Ovary (tissue), 3 donors: ENCODE measurements at regions not wholly inside any gene's neighbourhood (a gene's known extent, or its start where the extent isn't known, plus 50 kb on each side); places are given as distances from the start of the nearest gene placed in this dataset.

Source experiments
- EP300 ChIP-seq: sonication (generic); formaldehyde crosslinking; IDR thresholded peaks from one replicate; pipeline ENCODE4 v1.6.1; 2017; ENCODE audit warnings: antibody characterized with exemption
- POLR2A ChIP-seq: fragments of 450-650 bp; IDR thresholded peaks from one replicate; pipeline ENCODE4 v1.6.1; 2017; ENCODE audit warnings: antibody characterized with exemption, mild to moderate bottlenecking, moderate library complexity
- TF ChIP-seq, protein P1 (sequence below), 3 donors: fragments of 450-650 bp in 2 of 3; fragments of 200-600 bp in 1 of 3; IDR thresholded peaks; one replicate each; pipeline versions ENCODE4 v1.5.1 to v1.8.0; 2016 to 2022; ENCODE audit warnings: antibody characterized with exemption in 3 of 3, mild to moderate bottlenecking in 1 of 3
- donor health status: DM: no; HTN: no; CAD: no.

DNA sequence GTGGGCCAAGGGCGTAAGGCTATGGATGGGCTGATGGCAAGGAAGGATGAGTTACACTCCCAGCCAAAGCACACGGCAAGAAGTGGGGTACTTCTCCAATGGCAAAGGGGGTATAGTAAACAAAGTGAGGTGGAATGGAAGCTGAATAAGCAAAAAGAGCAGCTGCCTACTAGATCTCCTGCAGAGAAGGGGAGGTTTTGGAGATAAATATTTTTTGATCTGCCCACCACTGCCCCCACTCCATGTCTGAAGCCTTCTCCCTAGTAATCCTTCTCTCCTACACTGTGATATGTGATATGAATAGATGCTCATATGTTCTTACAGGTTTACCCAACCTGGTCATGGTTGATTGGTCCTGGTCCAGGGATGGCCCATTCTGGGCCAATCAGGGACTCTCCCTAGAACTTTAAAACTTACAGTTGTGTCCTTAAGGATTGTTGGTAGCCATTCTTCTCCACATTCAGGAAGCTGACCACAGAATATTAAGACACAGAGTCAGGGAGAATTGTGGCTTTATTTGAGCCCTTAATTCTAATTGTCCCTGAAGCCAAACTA lies 436.8 kb downstream of the OMA1 start:
- TF ChIP-seq, protein P1, sequence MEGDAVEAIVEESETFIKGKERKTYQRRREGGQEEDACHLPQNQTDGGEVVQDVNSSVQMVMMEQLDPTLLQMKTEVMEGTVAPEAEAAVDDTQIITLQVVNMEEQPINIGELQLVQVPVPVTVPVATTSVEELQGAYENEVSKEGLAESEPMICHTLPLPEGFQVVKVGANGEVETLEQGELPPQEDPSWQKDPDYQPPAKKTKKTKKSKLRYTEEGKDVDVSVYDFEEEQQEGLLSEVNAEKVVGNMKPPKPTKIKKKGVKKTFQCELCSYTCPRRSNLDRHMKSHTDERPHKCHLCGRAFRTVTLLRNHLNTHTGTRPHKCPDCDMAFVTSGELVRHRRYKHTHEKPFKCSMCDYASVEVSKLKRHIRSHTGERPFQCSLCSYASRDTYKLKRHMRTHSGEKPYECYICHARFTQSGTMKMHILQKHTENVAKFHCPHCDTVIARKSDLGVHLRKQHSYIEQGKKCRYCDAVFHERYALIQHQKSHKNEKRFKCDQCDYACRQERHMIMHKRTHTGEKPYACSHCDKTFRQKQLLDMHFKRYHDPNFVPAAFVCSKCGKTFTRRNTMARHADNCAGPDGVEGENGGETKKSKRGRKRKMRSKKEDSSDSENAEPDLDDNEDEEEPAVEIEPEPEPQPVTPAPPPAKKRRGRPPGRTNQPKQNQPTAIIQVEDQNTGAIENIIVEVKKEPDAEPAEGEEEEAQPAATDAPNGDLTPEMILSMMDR (IDR thresholded peaks at IDR 0.05), result no peak
- TF ChIP-seq POLR2A, result no peak
- no peak for TF ChIP-seq EP300
